Progenitor cell of endocrine pancreas (in vitro differentiated cells): ENCODE measurements at regions not wholly inside any gene's neighbourhood (a gene's known extent, or its start where the extent isn't known, plus 50 kb on each side); places are given as distances from the start of the nearest gene placed in this dataset.

ENCODE experiments used
- DNase-seq: peaks from one replicate; pipeline ENCODE4 v3.0.0; 2021; ENCODE audit warnings: low spot score; ENCODE audit not compliant: unreplicated experiment
- H3K27ac Mint-ChIP-seq: 2 replicates; pipeline ENCODE4 v1.8.0; 2021; ENCODE audit warnings: mild to moderate bottlenecking, moderate library complexity, mixed read lengths
- H3K27me3 Mint-ChIP-seq: 2 replicates; pipeline ENCODE4 v1.8.0; 2021; ENCODE audit warnings: mixed read lengths
- H3K36me3 Mint-ChIP-seq: 2 replicates; pipeline ENCODE4 v1.8.0; 2022; ENCODE audit warnings: mixed read lengths; ENCODE audit not compliant: insufficient read depth
- H3K4me1 Mint-ChIP-seq: 2 replicates; pipeline ENCODE4 v1.8.0; 2021; ENCODE audit warnings: low read depth, mixed read lengths
- H3K4me3 Mint-ChIP-seq: 2 replicates; pipeline ENCODE4 v1.8.0; 2021; ENCODE audit warnings: low read depth, mild to moderate bottlenecking, moderate library complexity, mixed read lengths
- H3K9me3 Mint-ChIP-seq: 2 replicates; pipeline ENCODE4 v1.8.0; 2021; ENCODE audit warnings: low read depth, mixed read lengths
- CTCF ChIP-seq: fragments of 200-600 bp; sonication (generic); IDR thresholded peaks from one replicate; pipeline ENCODE4 v1.5.0; 2021; ENCODE audit warnings: antibody characterized with exemption, mild to moderate bottlenecking; ENCODE audit not compliant: unreplicated experiment

- no peak overlapping the region for H3K4me3 Mint-ChIP-seq
- H3K9me3 Mint-ChIP-seq, result no peaks in the 10 kb centered on the region
- DNase-seq, result no peak
- H3K36me3 Mint-ChIP-seq, result no peaks in the 10 kb centered on the region
- H3K4me1 Mint-ChIP-seq, result no peaks in the 10 kb centered on the region
- H3K27ac Mint-ChIP-seq, result no peak overlapping the region
- no peaks in the 10 kb centered on the region for H3K27me3 Mint-ChIP-seq
- TF ChIP-seq CTCF, result no peak
These were observed 1014.2 kb upstream of the CELF4 start for GRCh38 chr18:38579764-38580163.

GRCh38 chr18:38576916-38577315 lies 1011.3 kb upstream of the CELF4 start:
- no peak overlapping the region for H3K4me3 Mint-ChIP-seq
- TF ChIP-seq CTCF, result no peak
- no peak for DNase-seq
- H3K4me1 Mint-ChIP-seq, result no peaks in the 10 kb centered on the region
- no peaks in the 10 kb centered on the region for H3K27me3 Mint-ChIP-seq
- H3K27ac Mint-ChIP-seq, result no peak overlapping the region
- H3K36me3 Mint-ChIP-seq, result no peaks in the 10 kb centered on the region
- no peaks in the 10 kb centered on the region for H3K9me3 Mint-ChIP-seq

GRCh38 chr18:38576349-38576748 lies 1010.8 kb upstream of the CELF4 start:
- Mint-ChIP-seq H3K4me3 (no peak overlapping the region), H3K36me3 (no peaks in the 10 kb centered on the region), H3K4me1 (no peaks in the 10 kb centered on the region), H3K9me3 (no peaks in the 10 kb centered on the region), H3K27me3 (no peaks in the 10 kb centered on the region), H3K27ac (no peak overlapping the region)
- DNase-seq, result no peak
- no peak for TF ChIP-seq CTCF

- no peak for TF ChIP-seq CTCF
- no peaks in the 10 kb centered on the region for H3K27me3 Mint-ChIP-seq
- no peaks in the 10 kb centered on the region for H3K9me3 Mint-ChIP-seq
- no peak for DNase-seq
- H3K36me3 Mint-ChIP-seq, result no peaks in the 10 kb centered on the region
- H3K4me1 Mint-ChIP-seq, result no peaks in the 10 kb centered on the region
- H3K27ac Mint-ChIP-seq, result no peak overlapping the region
- no peak overlapping the region for H3K4me3 Mint-ChIP-seq
These were observed 1010.0 kb upstream of the CELF4 start for GRCh38 chr18:38575648-38576047.

- no peak overlapping the region for H3K4me3 Mint-ChIP-seq
- H3K9me3 Mint-ChIP-seq, result no peaks in the 10 kb centered on the region
- no peak for DNase-seq
- no peaks in the 10 kb centered on the region for H3K4me1 Mint-ChIP-seq
- H3K36me3 Mint-ChIP-seq, result no peaks in the 10 kb centered on the region
- TF ChIP-seq CTCF, result no peak
- no peaks in the 10 kb centered on the region for H3K27me3 Mint-ChIP-seq
- no peak overlapping the region for H3K27ac Mint-ChIP-seq
These were observed 1009.4 kb upstream of the CELF4 start for GRCh38 chr18:38575023-38575422.
